Tibial nerve (tissue), 4 donors: ENCODE measurements at regions not wholly inside any gene's neighbourhood (a gene's known extent, or its start where the extent isn't known, plus 50 kb on each side); places are given as distances from the start of the nearest gene placed in this dataset.

Experiments used
- CTCF ChIP-seq, 5 experiments: fragments of 200-600 bp in 3 of 5; fragments of 450-650 bp in 2 of 5; sonication (generic) in 3 of 5; IDR thresholded peaks; one replicate each; pipeline ENCODE4 v1.5.1; 2016 to 2019; ENCODE audit warnings: antibody characterized with exemption in 5 of 5, mild to moderate bottlenecking in 3 of 5, moderate library complexity in 2 of 5
- EP300 ChIP-seq, 2 donors: sonication (generic); formaldehyde crosslinking; IDR thresholded peaks; one replicate each; pipeline ENCODE4 v1.6.1; 2017; ENCODE audit warnings: antibody characterized with exemption in 2 of 2, mild to moderate bottlenecking in 1 of 2
- POLR2A ChIP-seq, 2 donors: fragments of 450-650 bp; IDR thresholded peaks; one replicate each; pipeline ENCODE4 v1.6.1; 2017; ENCODE audit warnings: antibody characterized with exemption in 2 of 2, mild to moderate bottlenecking in 2 of 2, moderate library complexity in 2 of 2

DNA sequence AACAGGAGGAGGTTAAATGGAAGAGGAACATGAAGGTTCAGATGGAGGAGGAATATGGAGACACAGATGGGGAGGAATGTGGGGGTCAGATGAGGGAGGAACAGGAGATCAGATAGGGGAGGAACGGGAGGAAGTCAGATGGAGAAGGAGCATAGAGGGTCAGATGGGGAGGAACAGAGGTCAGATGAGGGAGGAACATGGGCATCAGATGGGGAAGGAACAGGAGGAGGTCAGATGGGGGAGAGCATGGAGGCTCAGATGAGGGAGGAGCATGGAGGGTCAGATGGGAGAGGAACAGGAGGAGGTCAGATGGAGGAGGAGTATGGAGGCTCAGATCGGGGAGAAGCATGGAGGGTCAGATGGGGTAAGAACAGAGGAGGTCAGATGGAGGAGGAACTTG lies 290.6 kb downstream of the BMP7 start:
- TF ChIP-seq CTCF (IDR thresholded peaks at IDR 0.05) = no peak
- no peak for TF ChIP-seq POLR2A (IDR thresholded peaks at IDR 0.05)
- no peak for TF ChIP-seq EP300 (IDR thresholded peaks at IDR 0.05)
